ENCODE measurements at regions not wholly inside any gene's neighbourhood (a gene's known extent, or its start where the extent isn't known, plus 50 kb on each side); places are given as distances from the start of the nearest gene placed in this dataset.

DNA sequence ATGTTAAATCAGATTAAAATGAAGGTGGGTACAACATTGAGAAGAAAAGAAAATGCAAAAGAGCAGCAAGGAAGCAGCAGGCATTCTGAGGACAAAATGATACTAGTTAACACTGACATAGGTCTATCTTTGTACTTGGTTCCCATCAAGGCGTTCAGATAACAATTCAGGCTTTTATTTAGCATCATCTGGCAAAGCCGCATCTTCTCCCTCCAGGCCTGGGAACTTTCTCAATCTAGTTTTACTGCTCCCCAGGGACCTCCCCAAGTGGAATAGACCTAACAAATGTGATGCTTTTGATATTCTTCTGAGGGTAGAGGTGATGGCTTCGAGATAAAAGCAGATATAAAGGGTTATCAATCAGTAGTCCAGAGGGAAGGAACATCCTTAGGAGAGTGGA, 130.6 kb downstream of the C3orf38 start (continued):
- TF ChIP-seq SAP30 (IDR thresholded peaks at IDR 0.05; ENCODE audit: insufficient read depth, insufficient replicate concordance, low read length) (no peak), EP300 (IDR thresholded peaks at IDR 0.05; ENCODE audit: borderline replicate concordance in 1 of 2, low read depth in 2 of 2, low read length in 2 of 2) (no peak), HDAC2 (IDR thresholded peaks at IDR 0.05; ENCODE audit: borderline replicate concordance in 1 of 2, low read depth in 2 of 2, low read length in 2 of 2) (no peak)

Data from H1 (cell line).